Thymus (tissue), 11 donors: ENCODE measurements at regions not wholly inside any gene's neighbourhood (a gene's known extent, or its start where the extent isn't known, plus 50 kb on each side); places are given as distances from the start of the nearest gene placed in this dataset.

Experiments used
- DNase-seq, 9 donors: peaks; one replicate each; pipeline ENCODE4 v3.0.0-alpha.2; 2013; ENCODE audit warnings: low spot score in 9 of 9, low read depth in 6 of 9, missing footprints in 1 of 9
- H3K27ac ChIP-seq, 2 donors: one replicate each; pipeline ENCODE4 v1.5.1; 2013; ENCODE audit warnings: control low read depth in 1 of 2, low read depth in 1 of 2, low read length in 1 of 2, mild to moderate bottlenecking in 1 of 2, moderate library complexity in 1 of 2
- H3K27me3 ChIP-seq, 2 donors: one replicate each; pipeline ENCODE4 v1.5.1; 2013; ENCODE audit warnings: low read length in 1 of 2; ENCODE audit not compliant: control insufficient read depth in 2 of 2, insufficient read depth in 1 of 2
- H3K36me3 ChIP-seq, 2 donors: one replicate each; pipeline ENCODE4 v1.5.1; 2013; ENCODE audit warnings: low read length in 1 of 2, mild to moderate bottlenecking in 1 of 2, moderate library complexity in 1 of 2; ENCODE audit not compliant: control insufficient read depth in 2 of 2, insufficient read depth in 2 of 2
- H3K4me1 ChIP-seq, 2 donors: one replicate each; pipeline ENCODE4 v1.5.1; 2013; ENCODE audit warnings: low read length in 2 of 2; ENCODE audit not compliant: control insufficient read depth in 2 of 2, insufficient read depth in 2 of 2
- H3K4me3 ChIP-seq, 2 donors: one replicate each; pipeline ENCODE4 v1.5.1; 2013; ENCODE audit warnings: low read length in 2 of 2, control low read depth in 1 of 2, mild to moderate bottlenecking in 1 of 2
- H3K9me3 ChIP-seq, 2 donors: one replicate each; pipeline ENCODE4 v1.5.1; 2013; ENCODE audit warnings: low read length in 1 of 2, mild to moderate bottlenecking in 1 of 2; ENCODE audit not compliant: control insufficient read depth in 2 of 2, insufficient read depth in 1 of 2
- WGBS: extraction: QIAGEN DNeasy Blood & Tissue Kit; methylation state at CpG from one replicate; pipeline ENCODE4 v1.1.7; 2013; 5-methylcytosine and 5-hydroxymethylcytosine counted together
- donor health status: healthy.

- Histone ChIP-seq H3K9me3 (peaks cover 0 to 2% of the 10 kb centered on the region in 2 donors), H3K4me3 (no peak overlapping the region), H3K27me3 (no peaks in the 10 kb centered on the region), H3K27ac (no peak overlapping the region), H3K36me3 (no peaks in the 10 kb centered on the region), H3K4me1 (peaks cover 58 to 68% of the 10 kb centered on the region in 2 donors)
- DNase-seq, result no peak
- 97% methylated on average over 3 of the region's 3 CpGs for WGBS
These were observed 66.7 kb upstream of the SNRK start for GRCh38 chr3:43219616-43220015.

GRCh38 chr3:43218921-43219320, 67.4 kb upstream of the SNRK start:
- H3K27me3 ChIP-seq, result no peaks in the 10 kb centered on the region
- no peaks in the 10 kb centered on the region for H3K36me3 ChIP-seq
- 97% methylated on average over 2 of the region's 2 CpGs for WGBS
- H3K4me3 ChIP-seq, result no peak overlapping the region
- DNase-seq, result no peak
- peaks cover 58 to 68% of the 10 kb centered on the region in 2 donors for H3K4me1 ChIP-seq
- peak overlapping the region in 1 of 2 donors; percentile 11 for H3K27ac ChIP-seq
- H3K9me3 ChIP-seq, result no peaks in the 10 kb centered on the region

- no peaks in the 10 kb centered on the region for H3K27me3 ChIP-seq
- no peaks in the 10 kb centered on the region for H3K36me3 ChIP-seq
- no peak for DNase-seq
- no peak overlapping the region for H3K4me3 ChIP-seq
- H3K27ac ChIP-seq, result no peak overlapping the region
- no peaks in the 10 kb centered on the region for H3K9me3 ChIP-seq
- H3K4me1 ChIP-seq, result peaks cover 58 to 68% of the 10 kb centered on the region in 2 donors
These were observed 68.2 kb upstream of the SNRK start for GRCh38 chr3:43218156-43218555.

GRCh38 chr3:43217633-43218032, 68.7 kb upstream of the SNRK start:
- Histone ChIP-seq H3K4me3 (no peak overlapping the region), H3K4me1 (peaks cover 53 to 63% of the 10 kb centered on the region in 2 donors), H3K27ac (peak overlapping the region in 1 of 2 donors; percentile 12), H3K27me3 (no peaks in the 10 kb centered on the region), H3K9me3 (no peaks in the 10 kb centered on the region), H3K36me3 (no peaks in the 10 kb centered on the region)
- WGBS, result 94% methylated on average over 4 of the region's 4 CpGs
- DNase-seq, result no peak

GRCh38 chr3:43217206-43217605, 69.1 kb upstream of the SNRK start:
- H3K9me3 ChIP-seq, result no peaks in the 10 kb centered on the region
- H3K27ac ChIP-seq, result peak overlapping the region; percentile 12 to 43
- H3K4me1 ChIP-seq, result peaks cover 49 to 59% of the 10 kb centered on the region in 2 donors
- DNase-seq, result peak in 1 of 9 donors; percentile 61
- no peaks in the 10 kb centered on the region for H3K36me3 ChIP-seq
- H3K27me3 ChIP-seq, result no peaks in the 10 kb centered on the region
- no peak overlapping the region for H3K4me3 ChIP-seq
- 77% methylated on average over 3 of the region's 3 CpGs for WGBS

GRCh38 chr3:43215663-43216275, 70.6 kb upstream of the SNRK start:
- Histone ChIP-seq H3K27ac (peak overlapping the region; percentile 75 to 78), H3K4me1 (peaks cover 36 to 45% of the 10 kb centered on the region in 2 donors), H3K36me3 (no peaks in the 10 kb centered on the region), H3K9me3 (no peaks in the 10 kb centered on the region), H3K27me3 (no peaks in the 10 kb centered on the region), H3K4me3 (no peak overlapping the region)
- peak in 6 of 9 donors; percentile 29 to 79 (median 47) for DNase-seq
- 66% methylated on average over 3 of the region's 3 CpGs for WGBS

GRCh38 chr3:43215138-43215537, 71.2 kb upstream of the SNRK start:
- H3K4me3 ChIP-seq, result no peak overlapping the region
- no peak for DNase-seq
- H3K27me3 ChIP-seq, result no peaks in the 10 kb centered on the region
- H3K27ac ChIP-seq, result no peak overlapping the region
- H3K4me1 ChIP-seq, result peaks cover 31 to 40% of the 10 kb centered on the region in 2 donors
- H3K9me3 ChIP-seq, result no peaks in the 10 kb centered on the region
- WGBS, result 95% methylated on average over 3 of the region's 3 CpGs
- no peaks in the 10 kb centered on the region for H3K36me3 ChIP-seq

- H3K27me3 ChIP-seq, result no peaks in the 10 kb centered on the region
- peaks cover 31 to 40% of the 10 kb centered on the region in 2 donors for H3K4me1 ChIP-seq
- WGBS, result 97% methylated on average over 4 of the region's 4 CpGs
- no peak for DNase-seq
- H3K4me3 ChIP-seq, result no peak overlapping the region
- no peaks in the 10 kb centered on the region for H3K36me3 ChIP-seq
- no peaks in the 10 kb centered on the region for H3K9me3 ChIP-seq
- no peak overlapping the region for H3K27ac ChIP-seq
These were observed 71.7 kb upstream of the SNRK start for GRCh38 chr3:43214616-43215015.

GRCh38 chr3:43213631-43214030, 72.7 kb upstream of the SNRK start:
- no peaks in the 10 kb centered on the region for H3K36me3 ChIP-seq
- H3K9me3 ChIP-seq, result no peaks in the 10 kb centered on the region
- DNase-seq, result no peak
- WGBS, result 96% methylated on average over 1 of the region's 1 CpG
- no peak overlapping the region for H3K27ac ChIP-seq
- H3K4me1 ChIP-seq, result peaks cover 25 to 31% of the 10 kb centered on the region in 2 donors
- H3K27me3 ChIP-seq, result no peaks in the 10 kb centered on the region
- H3K4me3 ChIP-seq, result no peak overlapping the region
